ENCODE measurements at regions not wholly inside any gene's neighbourhood (a gene's known extent, or its start where the extent isn't known, plus 50 kb on each side); places are given as distances from the start of the nearest gene placed in this dataset.

DNA sequence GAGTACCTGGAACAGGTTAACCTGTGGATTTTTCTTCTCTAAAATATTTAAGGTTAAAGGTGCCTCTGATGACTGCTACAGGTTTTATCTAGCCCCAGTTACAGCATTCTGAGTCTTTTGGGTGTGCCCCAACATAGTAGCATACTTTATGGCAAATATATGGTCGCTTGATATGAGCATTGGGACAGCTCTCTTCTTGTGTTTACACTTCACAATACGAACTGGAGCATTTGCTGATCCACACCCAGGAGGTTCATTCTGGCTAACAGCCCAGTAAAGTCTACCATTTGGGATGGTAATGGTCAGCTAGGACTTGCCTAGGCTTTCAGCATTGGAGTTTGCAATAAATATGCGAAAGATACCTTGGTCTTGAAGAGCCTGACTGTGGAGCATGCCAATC lies 101.3 kb downstream of the DISP1 start:
- Mint-ChIP-seq H3K4me3 (ENCODE audit: unreplicated experiment) (no peak overlapping the region), H3K36me3 (ENCODE audit: low read depth, unreplicated experiment) (peaks cover 10% of the 10 kb centered on the region), H3K27me3 (ENCODE audit: unreplicated experiment) (no peaks in the 10 kb centered on the region), H3K4me1 (ENCODE audit: unreplicated experiment) (peaks cover 8% of the 10 kb centered on the region), H3K9me3 (ENCODE audit: unreplicated experiment) (no peaks in the 10 kb centered on the region), H3K27ac (ENCODE audit: unreplicated experiment) (no peak overlapping the region)
- no peak for DNase-seq (ENCODE audit: low spot score)
- no peak for TF ChIP-seq CTCF (IDR thresholded peaks at IDR 0.05; ENCODE audit: unreplicated experiment)

- H3K36me3 Mint-ChIP-seq (ENCODE audit: low read depth, unreplicated experiment) = peaks cover 10% of the 10 kb centered on the region
- no peak for DNase-seq (ENCODE audit: low spot score)
- no peak for TF ChIP-seq CTCF (IDR thresholded peaks at IDR 0.05; ENCODE audit: unreplicated experiment)
- H3K27ac Mint-ChIP-seq (ENCODE audit: unreplicated experiment) = no peak overlapping the region
- H3K27me3 Mint-ChIP-seq (ENCODE audit: unreplicated experiment) = no peaks in the 10 kb centered on the region
- H3K9me3 Mint-ChIP-seq (ENCODE audit: unreplicated experiment) = no peaks in the 10 kb centered on the region
- no peak overlapping the region for H3K4me3 Mint-ChIP-seq (ENCODE audit: unreplicated experiment)
- H3K4me1 Mint-ChIP-seq (ENCODE audit: unreplicated experiment) = no peaks in the 10 kb centered on the region
Measured at GRCh38 chr1:222918801-222919477, 104.1 kb downstream of the DISP1 start.

GRCh38 chr1:222919478-222919865 lies 104.6 kb downstream of the DISP1 start:
- Mint-ChIP-seq H3K4me1 (ENCODE audit: unreplicated experiment) (no peaks in the 10 kb centered on the region), H3K36me3 (ENCODE audit: low read depth, unreplicated experiment) (peaks cover 10% of the 10 kb centered on the region), H3K27ac (ENCODE audit: unreplicated experiment) (no peak overlapping the region), H3K9me3 (ENCODE audit: unreplicated experiment) (no peaks in the 10 kb centered on the region), H3K4me3 (ENCODE audit: unreplicated experiment) (no peak overlapping the region), H3K27me3 (ENCODE audit: unreplicated experiment) (no peaks in the 10 kb centered on the region)
- DNase-seq (ENCODE audit: low spot score) = no peak
- no peak for TF ChIP-seq CTCF (IDR thresholded peaks at IDR 0.05; ENCODE audit: unreplicated experiment)

GRCh38 chr1:222920169-222920568 lies 105.3 kb downstream of the DISP1 start:
- no peaks in the 10 kb centered on the region for H3K9me3 Mint-ChIP-seq (ENCODE audit: unreplicated experiment)
- DNase-seq (ENCODE audit: low spot score) = no peak
- no peak for TF ChIP-seq CTCF (IDR thresholded peaks at IDR 0.05; ENCODE audit: unreplicated experiment)
- H3K27me3 Mint-ChIP-seq (ENCODE audit: unreplicated experiment) = no peaks in the 10 kb centered on the region
- H3K4me3 Mint-ChIP-seq (ENCODE audit: unreplicated experiment) = no peak overlapping the region
- no peaks in the 10 kb centered on the region for H3K4me1 Mint-ChIP-seq (ENCODE audit: unreplicated experiment)
- H3K36me3 Mint-ChIP-seq (ENCODE audit: low read depth, unreplicated experiment) = peaks cover 10% of the 10 kb centered on the region
- no peak overlapping the region for H3K27ac Mint-ChIP-seq (ENCODE audit: unreplicated experiment)

DNA sequence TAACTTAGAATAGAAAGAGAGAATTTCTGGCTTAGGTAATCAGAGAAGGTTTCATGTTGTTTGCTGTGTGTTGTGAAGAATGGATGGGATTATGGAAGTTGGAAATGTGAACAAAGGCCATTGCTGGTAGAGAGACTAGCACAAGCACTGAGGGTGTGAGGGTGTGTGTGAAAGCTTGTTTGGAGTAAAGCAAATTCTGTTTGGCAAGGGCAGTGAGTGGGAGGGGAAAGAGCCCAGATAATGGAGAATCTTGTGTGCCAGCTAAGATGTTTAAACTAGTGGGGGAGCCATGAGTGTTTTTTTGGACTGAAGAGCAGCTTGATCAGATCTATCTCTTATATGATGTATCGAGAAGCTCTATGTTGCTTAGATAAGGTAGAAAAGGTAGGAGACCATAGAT lies 107.1 kb downstream of the DISP1 start:
- no peaks in the 10 kb centered on the region for H3K27me3 Mint-ChIP-seq (ENCODE audit: unreplicated experiment)
- no peak overlapping the region for H3K27ac Mint-ChIP-seq (ENCODE audit: unreplicated experiment)
- peaks cover 9% of the 10 kb centered on the region for H3K36me3 Mint-ChIP-seq (ENCODE audit: low read depth, unreplicated experiment)
- H3K4me1 Mint-ChIP-seq (ENCODE audit: unreplicated experiment) = peaks cover 5% of the 10 kb centered on the region
- DNase-seq (ENCODE audit: low spot score) = no peak
- TF ChIP-seq CTCF (IDR thresholded peaks at IDR 0.05; ENCODE audit: unreplicated experiment) = no peak
- no peak overlapping the region for H3K4me3 Mint-ChIP-seq (ENCODE audit: unreplicated experiment)
- H3K9me3 Mint-ChIP-seq (ENCODE audit: unreplicated experiment) = no peaks in the 10 kb centered on the region
